Gastrocnemius medialis (tissue), 4 donors: ENCODE measurements at regions not wholly inside any gene's neighbourhood (a gene's known extent, or its start where the extent isn't known, plus 50 kb on each side); places are given as distances from the start of the nearest gene placed in this dataset.

Experiments
- CTCF ChIP-seq, 5 experiments: fragments of 450-650 bp in 3 of 5; fragments of 200-600 bp in 2 of 5; sonication (generic) in 2 of 5; IDR thresholded peaks in 4 of 5; conservative IDR thresholded peaks in 1 of 5; 1 replicate in 4 of 5; 2 replicates in 1 of 5; pipeline ENCODE4 v1.5.1; 2016 to 2019; ENCODE audit warnings: antibody characterized with exemption in 5 of 5, mild to moderate bottlenecking in 3 of 5, moderate library complexity in 3 of 5
- POLR2A ChIP-seq, 2 donors: fragments of 450-650 bp; IDR thresholded peaks; one replicate each; pipeline ENCODE4 v1.6.1; 2017; ENCODE audit warnings: antibody characterized with exemption in 2 of 2, mild to moderate bottlenecking in 2 of 2, moderate library complexity in 2 of 2

DNA sequence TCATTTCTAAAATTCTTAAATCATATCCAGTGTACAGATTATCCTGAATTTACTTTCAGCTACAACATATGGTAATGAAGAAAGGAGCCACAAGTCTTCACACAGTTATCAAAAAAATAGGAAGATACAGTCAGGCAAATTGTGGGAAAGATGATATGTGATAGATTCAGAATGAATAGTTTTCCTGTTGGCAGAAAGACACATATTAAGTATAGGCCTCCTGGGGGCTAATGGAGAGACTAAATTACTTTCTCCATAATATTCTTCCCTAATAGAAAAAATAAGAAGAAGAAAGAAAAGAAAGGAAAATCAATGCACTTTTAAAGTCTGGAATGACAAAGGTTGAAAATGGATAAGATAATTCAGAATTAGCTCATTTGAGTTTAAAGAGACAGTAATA is 2073.5 kb downstream of the LRRC4C start:
- TF ChIP-seq POLR2A (IDR thresholded peaks at IDR 0.05): no peak
- no peak for TF ChIP-seq CTCF (IDR thresholded peaks at IDR 0.05 in 4 of 5, conservative IDR thresholded peaks at IDR 0.05 in 1 of 5)
